ENCODE measurements at regions not wholly inside any gene's neighbourhood (a gene's known extent, or its start where the extent isn't known, plus 50 kb on each side); places are given as distances from the start of the nearest gene placed in this dataset.
"Not testable (repeated sequence)": the region's sequence is repeated elsewhere in the genome, so short reads cannot be mapped to it uniquely, and the experiment has no call there.

- DNase-seq (ENCODE audit: low read depth in 2 of 2): no peak
Measured at GRCh38 chr1:163980394-163980793, 578.6 kb upstream of the PBX1 start.

- no peak for DNase-seq (ENCODE audit: low read depth in 2 of 2)
Measured at GRCh38 chr1:163981500-163982030, 577.4 kb upstream of the PBX1 start.

DNA sequence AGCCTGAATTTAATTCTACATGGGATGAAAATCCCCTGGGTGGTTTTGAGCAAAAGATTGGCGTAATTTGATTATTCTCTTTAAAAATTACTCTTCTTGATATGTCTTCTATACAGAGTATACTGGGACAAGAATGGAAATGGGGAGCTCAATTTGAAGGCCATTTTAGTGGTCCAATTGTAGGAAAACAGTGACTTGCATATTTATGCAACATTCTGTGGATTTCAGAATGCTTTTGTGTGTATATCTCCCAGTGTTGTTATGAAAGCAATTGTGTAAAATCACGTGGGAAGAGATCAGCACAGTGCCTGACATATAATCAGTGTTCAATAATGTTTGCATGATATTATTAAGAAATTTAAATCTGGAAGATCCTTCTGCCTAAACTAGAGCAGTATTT is 575.9 kb upstream of the PBX1 start:
- DNase-seq (ENCODE audit: low read depth in 2 of 2): no peak

GRCh38 chr1:163985700-163986099 is 573.3 kb upstream of the PBX1 start:
- DNase-seq (ENCODE audit: low read depth in 2 of 2): no peak

DNA sequence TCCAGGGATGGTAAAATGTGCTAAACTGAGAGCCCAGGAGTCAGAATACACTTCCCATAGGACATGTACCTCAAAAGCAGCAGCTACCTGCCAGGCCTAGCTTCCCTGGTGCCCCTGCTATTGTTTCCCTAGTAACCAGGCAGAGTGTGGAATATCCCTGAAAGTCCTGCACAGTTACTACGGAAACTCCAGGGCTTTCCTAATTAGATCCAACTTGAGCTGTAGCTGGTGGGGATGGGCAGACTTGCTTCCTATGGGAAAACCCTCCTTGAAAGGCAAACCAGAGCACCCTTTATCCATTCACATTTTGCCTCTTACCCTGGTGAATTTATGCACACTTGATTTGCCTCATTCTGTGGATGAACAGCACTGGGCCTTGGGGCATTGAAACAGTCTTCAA is 559.9 kb upstream of the PBX1 start:
- no peak for DNase-seq (ENCODE audit: low read depth in 2 of 2)

- not testable (repeated sequence) for DNase-seq (ENCODE audit: low read depth in 2 of 2)
Measured at GRCh38 chr1:164006186-164006585, 552.8 kb upstream of the PBX1 start.

GRCh38 chr1:164006621-164007020 is 552.4 kb upstream of the PBX1 start:
- no peak for DNase-seq (ENCODE audit: low read depth in 2 of 2)

GRCh38 chr1:164017239-164017638 is 541.7 kb upstream of the PBX1 start:
- DNase-seq (ENCODE audit: low read depth in 2 of 2): no peak

GRCh38 chr1:164020391-164020790 is 538.6 kb upstream of the PBX1 start:
- no peak for DNase-seq (ENCODE audit: low read depth in 2 of 2)

DNA sequence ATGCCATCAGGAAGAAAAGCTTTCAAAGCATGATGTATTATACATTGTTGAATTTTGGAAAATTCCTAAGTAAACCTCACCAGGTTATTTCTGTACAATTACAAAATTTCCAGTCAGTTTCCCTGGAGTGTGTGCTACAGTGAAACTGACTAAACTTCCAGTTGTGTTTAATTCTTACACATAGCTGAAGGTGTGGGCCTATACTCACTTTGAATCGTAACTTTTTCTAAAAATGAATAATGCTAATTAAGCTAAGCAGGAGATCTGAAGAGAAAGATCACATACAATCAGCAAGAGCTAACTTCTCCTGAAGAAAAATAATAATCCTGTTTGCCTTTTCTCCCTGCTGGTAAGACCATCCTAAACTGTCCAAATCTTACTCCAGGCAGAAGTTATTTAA is 537.2 kb upstream of the PBX1 start:
- DNase-seq (ENCODE audit: low read depth in 2 of 2): no peak

- no peak for DNase-seq (ENCODE audit: low read depth in 2 of 2)
Measured at GRCh38 chr1:164033782-164034181, 525.2 kb upstream of the PBX1 start.

DNA sequence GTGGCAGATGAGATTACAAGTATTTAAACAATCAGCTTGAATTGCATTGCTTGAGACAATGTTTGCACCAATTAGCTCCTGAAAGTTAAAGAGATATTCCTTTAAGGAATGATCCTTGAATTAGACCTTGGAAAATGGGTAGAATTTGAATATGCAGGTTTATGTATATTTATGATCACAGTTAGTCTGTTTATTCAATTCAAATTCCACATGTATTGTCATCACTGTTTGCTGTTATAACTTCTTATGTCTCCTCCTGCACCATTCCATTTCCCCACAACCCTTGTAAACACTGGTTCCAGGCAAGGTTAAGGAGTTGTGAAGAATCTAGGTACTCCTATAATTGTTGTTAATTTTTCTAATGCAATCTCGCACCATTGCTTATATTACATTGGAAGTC is 518.2 kb upstream of the PBX1 start:
- no peak for DNase-seq (ENCODE audit: low read depth in 2 of 2)

- no peak for DNase-seq (ENCODE audit: low read depth in 2 of 2)
Measured at GRCh38 chr1:164051782-164052181, 507.2 kb upstream of the PBX1 start.

DNA sequence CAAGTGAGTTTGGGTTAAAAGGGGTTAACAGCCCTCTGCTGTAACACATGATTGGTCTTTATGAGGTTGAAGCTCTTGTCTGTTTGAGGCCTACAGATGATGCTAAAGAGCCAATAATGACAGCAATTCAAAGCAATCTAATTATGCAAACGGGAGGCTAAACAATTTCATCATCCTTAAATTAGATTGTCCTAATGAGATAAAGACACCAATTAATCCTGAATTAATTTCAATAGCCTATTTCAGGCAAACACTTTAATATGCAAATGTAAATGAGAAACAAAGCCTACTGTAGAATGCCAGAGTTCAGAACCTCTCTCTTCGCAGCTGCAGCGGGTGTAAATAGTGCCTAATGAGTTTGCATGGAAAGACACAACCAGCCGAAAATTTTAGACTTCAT is 504.7 kb upstream of the PBX1 start:
- no peak for DNase-seq (ENCODE audit: low read depth in 2 of 2)

GRCh38 chr1:164058198-164058597 is 500.8 kb upstream of the PBX1 start:
- DNase-seq (ENCODE audit: low read depth in 2 of 2): no peak

DNA sequence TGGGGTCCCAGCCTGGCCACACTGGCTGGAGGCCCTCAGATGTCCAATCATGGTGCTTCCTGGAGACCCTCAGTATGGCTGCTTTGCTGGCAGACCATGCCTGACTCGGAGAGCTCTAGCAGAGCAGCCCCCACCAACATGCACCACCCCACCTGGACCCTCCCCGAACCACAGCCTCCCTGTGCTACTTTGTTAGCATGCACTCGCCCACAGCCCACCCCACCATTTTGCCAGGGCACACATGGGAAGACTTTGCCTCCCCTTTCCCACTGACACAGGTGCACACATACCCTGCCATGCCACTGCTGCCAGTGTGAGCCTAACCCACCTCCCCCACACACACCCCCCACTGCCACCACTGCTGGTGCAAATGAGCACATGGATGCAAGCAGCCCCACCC is 497.5 kb upstream of the PBX1 start:
- DNase-seq (ENCODE audit: low read depth in 2 of 2): no peak

DNA sequence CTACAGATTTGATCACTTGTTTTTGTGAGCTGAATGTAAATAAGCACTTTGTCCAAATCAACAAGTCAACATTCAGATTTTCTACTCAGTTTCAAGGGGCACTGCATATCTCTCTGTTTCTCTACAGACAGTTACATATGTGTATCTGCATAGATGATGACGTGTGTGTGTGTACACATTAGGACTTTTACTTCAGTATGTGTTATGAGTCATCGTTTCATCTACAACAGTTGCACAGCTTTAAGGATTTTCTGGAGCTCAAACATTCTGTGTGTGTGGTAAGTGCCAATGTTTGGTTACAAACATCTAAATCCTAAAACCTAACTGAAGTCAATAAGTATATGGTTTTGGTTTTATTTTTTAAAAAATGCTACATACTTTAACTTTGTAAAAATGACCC is 494.5 kb upstream of the PBX1 start:
- no peak for DNase-seq (ENCODE audit: low read depth in 2 of 2)

DNA sequence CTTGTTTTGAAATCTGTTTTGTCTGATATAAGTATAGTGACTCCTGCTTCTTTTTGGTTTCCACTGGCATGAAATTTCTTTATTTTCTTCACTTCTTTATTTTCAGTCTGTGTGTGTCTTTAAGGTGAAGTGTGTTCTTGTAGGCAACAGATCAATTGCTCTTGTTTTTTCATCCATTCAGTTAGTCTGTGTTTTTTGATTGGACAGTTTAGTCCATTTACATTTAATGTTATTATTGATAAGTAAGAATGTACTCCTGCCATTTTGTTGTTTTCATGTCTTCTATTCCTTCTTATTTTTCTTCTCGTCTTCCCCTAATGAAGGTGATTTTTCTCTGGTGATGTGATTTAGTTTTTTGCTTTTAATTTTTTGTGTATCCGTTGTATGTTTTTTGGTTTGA is 487.7 kb upstream of the PBX1 start:
- no peak for DNase-seq (ENCODE audit: low read depth in 2 of 2)

DNA sequence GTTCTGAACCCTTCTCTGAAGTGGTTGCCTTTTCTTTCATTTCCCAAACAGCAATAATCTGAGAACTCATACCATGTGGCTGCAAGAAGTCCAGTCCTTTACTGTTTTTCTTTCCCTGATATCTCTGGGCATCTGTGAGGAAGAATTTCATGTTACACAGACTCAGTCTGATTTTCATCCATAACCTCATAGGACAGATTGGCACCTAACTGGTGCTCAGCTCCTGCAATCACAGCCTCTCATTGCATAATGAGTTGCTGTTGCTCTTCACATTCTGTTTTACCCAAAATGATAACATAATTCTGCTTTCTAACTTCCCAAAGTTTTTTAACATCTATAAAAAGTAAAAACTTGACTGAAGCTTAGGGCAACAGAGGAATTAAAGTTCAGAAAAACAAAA is 472.2 kb upstream of the PBX1 start:
- no peak for DNase-seq (ENCODE audit: low read depth in 2 of 2)

DNA sequence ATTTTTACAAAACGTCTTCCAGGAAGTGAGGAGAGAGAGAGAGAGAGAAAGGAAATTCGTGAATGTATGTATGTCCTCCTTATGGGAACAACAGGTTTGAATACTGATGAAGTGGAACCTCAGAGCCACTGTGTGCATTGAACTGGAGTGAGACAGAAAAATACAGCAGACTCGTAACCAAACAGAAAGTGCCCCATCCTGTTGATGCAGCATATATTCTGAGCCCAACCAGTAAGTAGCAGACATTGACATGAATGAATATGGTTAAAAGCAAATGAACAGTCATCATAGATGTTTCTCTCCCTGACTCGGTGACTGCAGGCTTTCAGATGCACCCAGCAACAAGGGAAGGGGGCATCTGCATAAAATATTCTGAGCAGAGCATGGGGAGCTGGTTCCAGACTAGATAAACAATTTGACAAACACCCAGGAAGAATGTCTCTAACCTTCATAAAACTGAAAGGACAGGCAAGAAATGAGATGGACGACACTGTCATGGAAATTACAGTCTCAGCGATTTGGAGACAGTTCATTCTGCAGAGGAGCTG is 471.0 kb upstream of the PBX1 start:
- no peak for DNase-seq (ENCODE audit: low read depth in 2 of 2)

DNA sequence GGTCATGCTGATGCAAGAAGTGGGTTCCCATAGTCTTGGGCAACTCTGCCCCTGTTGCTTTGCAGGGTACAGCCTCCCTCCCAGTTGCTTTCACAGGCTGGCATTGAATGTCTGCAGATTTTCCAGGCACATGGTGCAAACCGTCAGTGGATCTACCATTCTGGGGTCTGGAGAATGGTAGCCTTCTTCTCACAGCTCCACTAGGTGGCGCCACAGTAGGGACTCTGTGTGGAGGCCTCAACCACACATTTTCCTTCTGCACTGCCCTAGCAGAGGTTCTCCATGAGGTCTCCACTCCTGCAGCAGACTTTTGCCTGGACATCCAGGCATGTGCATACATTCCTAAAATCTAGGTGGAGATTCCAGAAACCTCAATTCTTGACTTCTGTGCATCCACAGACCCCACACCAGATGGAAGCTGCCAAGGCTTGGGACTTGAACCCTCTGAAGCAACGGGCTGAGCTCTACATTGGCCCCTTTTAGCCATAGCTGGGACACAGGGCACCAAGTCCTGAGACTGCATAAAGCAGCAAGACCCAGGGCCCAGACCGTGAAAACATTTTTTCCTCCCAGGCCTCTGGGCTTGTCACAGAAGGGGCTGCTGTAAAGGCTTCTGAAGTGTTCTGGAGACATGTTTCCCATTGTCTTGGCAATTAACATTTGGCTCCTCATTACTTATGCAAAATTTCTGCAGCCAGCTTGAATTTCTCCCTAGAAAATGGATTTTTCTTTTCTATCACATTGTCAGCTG is 466.2 kb upstream of the PBX1 start:
- DNase-seq (ENCODE audit: low read depth in 2 of 2): peak in 1 of 2 donors; percentile 1

- no peak for DNase-seq (ENCODE audit: low read depth in 2 of 2)
Measured at GRCh38 chr1:164093543-164093942, 465.4 kb upstream of the PBX1 start.

GRCh38 chr1:164101802-164102201 is 457.2 kb upstream of the PBX1 start:
- DNase-seq (ENCODE audit: low read depth in 2 of 2): no peak

Measured in lung microvascular endothelial cell (primary cell).